H1 (cell line): ENCODE measurements at regions not wholly inside any gene's neighbourhood (a gene's known extent, or its start where the extent isn't known, plus 50 kb on each side); places are given as distances from the start of the nearest gene placed in this dataset.
A peak's percentile ranks its signal among the peaks of the same experiment; 100 is the strongest.

Experiments
- CTCF ChIA-PET: fragments of 300-600 bp; sonication (Branson Sonifier 250); formaldehyde crosslinking; loops from one replicate; lab custom pipeline; 2021; ENCODE audit not compliant: partially characterized antibody; lab: Charles Lee
- POLR2A ChIA-PET: fragments of 300-600 bp; sonication (Branson Sonifier 250); formaldehyde crosslinking; loops from one replicate; lab custom pipeline; 2021; ENCODE audit warnings: inconsistent platforms; ENCODE audit not compliant: partially characterized antibody; lab: Charles Lee
- DNase-seq, 2 experiments: peaks; one replicate each; pipeline versions ENCODE4 v3.0.0 to v3.0.0-alpha.2; 2010 to 2022; ENCODE audit warnings: low spot score in 2 of 2, low read depth in 1 of 2, mixed read lengths in 1 of 2
- FAIRE-seq: peaks from 2 replicates; lab custom pipeline; 2011; peaks lifted over from hg19 to GRCh38; lab: Jason Lieb, UNC
- H2AFZ ChIP-seq: 2 replicates; pipeline ENCODE4 v1.8.1; 2012; ENCODE audit warnings: low read length, inconsistent platforms
- H2AK5ac ChIP-seq: 2 replicates; pipeline ENCODE4 v1.6.1; 2013; ENCODE audit warnings: low read depth, low read length
- H2BK120ac ChIP-seq: replicated peaks from 2 replicates; pipeline ENCODE3; 2013; ENCODE audit warnings: low read depth, low read length, inconsistent platforms
- H2BK12ac ChIP-seq: 2 replicates; pipeline ENCODE4 v1.6.1; 2013; ENCODE audit warnings: low read depth, low read length
- H2BK15ac ChIP-seq: 2 replicates; pipeline ENCODE4 v1.6.1; 2013; ENCODE audit warnings: low read length
- H2BK20ac ChIP-seq: 2 replicates; pipeline ENCODE4 v1.6.1; 2013; ENCODE audit warnings: low read length
- H2BK5ac ChIP-seq: 2 replicates; pipeline ENCODE4 v1.6.1; 2013; ENCODE audit warnings: low read depth, low read length
- H3K14ac ChIP-seq: 2 replicates; pipeline ENCODE4 v1.6.1; 2013; ENCODE audit warnings: inconsistent platforms; ENCODE audit not compliant: insufficient read length
- H3K18ac ChIP-seq: 2 replicates; pipeline ENCODE4 v1.6.1; 2013; ENCODE audit warnings: low read length; ENCODE audit errors: extremely low read depth
- H3K23ac ChIP-seq: 2 replicates; pipeline ENCODE4 v1.6.1; 2013; ENCODE audit warnings: inconsistent platforms; ENCODE audit not compliant: insufficient read length
- H3K23me2 ChIP-seq: 2 replicates; pipeline ENCODE4 v1.6.1; 2013; ENCODE audit warnings: low read depth, low read length
- H3K27ac ChIP-seq: 2 replicates; pipeline ENCODE4 v1.6.1; 2011; ENCODE audit warnings: low read depth, low read length, inconsistent platforms
- H3K27me3 ChIP-seq, 4 experiments: replicated peaks in 1 of 4; 1 replicate in 1 of 4; 2 replicates in 3 of 4; pipeline versions ENCODE4 v1.6.1 to v1.8.1; 2011 to 2013; ENCODE audit warnings: low read length in 3 of 4, mild to moderate bottlenecking in 3 of 4, inconsistent platforms in 2 of 4, mixed read lengths in 2 of 4, moderate library complexity in 1 of 4; ENCODE audit not compliant: control insufficient read depth in 3 of 4, insufficient read depth in 3 of 4; ENCODE audit errors: extremely low read depth in 1 of 4
- H3K36me3 ChIP-seq, 4 experiments: 2 replicates each; pipeline versions ENCODE4 v1.6.1 to v1.8.1; 2011 to 2013; ENCODE audit warnings: mild to moderate bottlenecking in 4 of 4, low read length in 3 of 4, moderate library complexity in 2 of 4, control low read depth in 1 of 4, inconsistent platforms in 1 of 4; ENCODE audit not compliant: insufficient read depth in 4 of 4, control insufficient read depth in 2 of 4
- H3K4ac ChIP-seq: replicated peaks from 2 replicates; pipeline ENCODE3; 2013; ENCODE audit warnings: low read length, low read depth, mixed read lengths, inconsistent platforms; ENCODE audit not compliant: insufficient read length
- H3K4me1 ChIP-seq, 4 experiments: replicated peaks in 1 of 4; 1 replicate in 1 of 4; 2 replicates in 3 of 4; pipeline versions ENCODE4 v1.6.1 to v1.8.1; 2011 to 2013; ENCODE audit warnings: low read length in 3 of 4, inconsistent platforms in 2 of 4, mixed read lengths in 1 of 4; ENCODE audit not compliant: insufficient read depth in 4 of 4, control insufficient read depth in 3 of 4
- H3K4me2 ChIP-seq, 2 experiments: 2 replicates each; pipeline versions ENCODE4 v1.6.1 to v1.8.1; 2011 to 2013; ENCODE audit warnings: low read depth in 2 of 2, low read length in 2 of 2, control low read depth in 1 of 2, inconsistent platforms in 1 of 2, mild to moderate bottlenecking in 1 of 2; ENCODE audit not compliant: insufficient read depth in 1 of 2
- H3K4me3 ChIP-seq, 4 experiments: fragments of 200-600, 300-600 bp in 1 of 4; sonication (generic), shearing (Covaris generic), sonication (Bioruptor Twin) in 1 of 4; 2 replicates each; pipeline versions ENCODE4 v1.5.1 to v1.8.1; 2011 to 2016; ENCODE audit warnings: low read length in 4 of 4, low read depth in 3 of 4, control low read depth in 2 of 4, inconsistent platforms in 2 of 4, mild to moderate bottlenecking in 2 of 4, mixed read lengths in 1 of 4, moderate library complexity in 1 of 4; ENCODE audit not compliant: insufficient read depth in 2 of 4; ENCODE audit errors: extremely low read depth in 1 of 4
- H3K56ac ChIP-seq: replicated peaks from 2 replicates; pipeline ENCODE3; 2013; ENCODE audit warnings: low read depth, mild to moderate bottlenecking, mixed read lengths, low read length, inconsistent platforms; ENCODE audit not compliant: insufficient read length
- H3K79me1 ChIP-seq: 2 replicates; pipeline ENCODE4 v1.6.1; 2013; ENCODE audit warnings: low read depth, low read length, control low read depth
- H3K79me2 ChIP-seq, 2 experiments: 2 replicates each; pipeline versions ENCODE4 v1.6.1 to v1.8.1; 2012 to 2013; ENCODE audit warnings: low read length in 2 of 2, mild to moderate bottlenecking in 2 of 2, inconsistent platforms in 1 of 2; ENCODE audit not compliant: insufficient read depth in 2 of 2, control insufficient read depth in 1 of 2
- H3K9ac ChIP-seq, 4 experiments: replicated peaks in 1 of 4; 1 replicate in 1 of 4; 2 replicates in 3 of 4; pipeline versions ENCODE4 v1.6.1 to v1.8.1; 2011 to 2013; ENCODE audit warnings: low read depth in 3 of 4, low read length in 3 of 4, control low read depth in 2 of 4, mild to moderate bottlenecking in 2 of 4, moderate library complexity in 2 of 4, inconsistent platforms in 1 of 4; ENCODE audit errors: extremely low read depth in 1 of 4
- H3K9me3 ChIP-seq, 2 experiments: 2 replicates each; pipeline versions ENCODE4 v1.6.1 to v1.8.1; 2012 to 2013; ENCODE audit warnings: mild to moderate bottlenecking in 2 of 2, moderate library complexity in 2 of 2, control low read depth in 1 of 2, inconsistent platforms in 1 of 2, low read depth in 1 of 2, low read length in 1 of 2, mixed read lengths in 1 of 2; ENCODE audit not compliant: insufficient read depth in 2 of 2
- H4K20me1 ChIP-seq, 2 experiments: replicated peaks in 1 of 2; 2 replicates each; pipeline versions ENCODE3 to v1.8.1; 2011 to 2013; ENCODE audit warnings: inconsistent platforms in 2 of 2, low read length in 2 of 2, mild to moderate bottlenecking in 1 of 2; ENCODE audit not compliant: insufficient read depth in 2 of 2, control insufficient read depth in 1 of 2
- H4K5ac ChIP-seq: 2 replicates; pipeline ENCODE4 v1.6.1; 2013; ENCODE audit warnings: low read length, low read depth, mixed read lengths, inconsistent platforms; ENCODE audit not compliant: insufficient read length
- H4K8ac ChIP-seq: 2 replicates; pipeline ENCODE4 v1.8.0; 2013; ENCODE audit warnings: mild to moderate bottlenecking, moderate library complexity, low read length, inconsistent platforms; ENCODE audit not compliant: insufficient read depth; ENCODE audit errors: extremely low read depth
- H4K91ac ChIP-seq: replicated peaks from 2 replicates; pipeline ENCODE3; 2013; ENCODE audit warnings: low read length, mixed read lengths, inconsistent platforms; ENCODE audit not compliant: insufficient read length
- BACH1 ChIP-seq: IDR thresholded peaks from 2 replicates; pipeline ENCODE4 v1.6.1; 2012; ENCODE audit warnings: low read length, improper control_type of control experiment
- CBX5 ChIP-seq: fragments of 300-800, 300-1000 bp; sonication (generic); IDR thresholded peaks from 2 replicates; pipeline ENCODE4 v1.7.1; 2016; ENCODE audit warnings: antibody characterized with exemption, low read length, low read depth
- CHD1 ChIP-seq: IDR thresholded peaks from 2 replicates; pipeline ENCODE4 v1.6.1; 2012; ENCODE audit warnings: low read depth, low read length, improper control_type of control experiment
- CTCF ChIP-seq, 3 experiments: IDR thresholded peaks; 1 replicate in 2 of 3; 2 replicates in 1 of 3; pipeline versions ENCODE4 v1.5.1 to v1.6.1; 2011; ENCODE audit warnings: low read length in 3 of 3, mild to moderate bottlenecking in 3 of 3, inconsistent platforms in 2 of 3, low read depth in 1 of 3, moderate library complexity in 1 of 3; ENCODE audit not compliant: insufficient read depth in 1 of 3; ENCODE audit errors: control extremely low read depth in 1 of 3
- E2F6 ChIP-seq: IDR thresholded peaks from 2 replicates; pipeline ENCODE4 v1.6.1; 2012; ENCODE audit warnings: inconsistent platforms
- GTF2F1 ChIP-seq: IDR thresholded peaks from 2 replicates; pipeline ENCODE4 v1.6.1; 2012; ENCODE audit warnings: low read depth, low read length, improper control_type of control experiment, borderline replicate concordance
- KDM1A ChIP-seq: fragments of 200-600, 300-600 bp; sonication (generic); IDR thresholded peaks from 2 replicates; pipeline ENCODE4 v1.7.1; 2016; ENCODE audit warnings: mild to moderate bottlenecking, low read length, borderline replicate concordance
- POU5F1 ChIP-seq: IDR thresholded peaks from 2 replicates; pipeline ENCODE4 v1.6.1; 2011; ENCODE audit warnings: low read depth, mild to moderate bottlenecking, low read length, moderate library complexity
- RAD21 ChIP-seq, 2 experiments: IDR thresholded peaks in 1 of 2; conservative IDR thresholded peaks in 1 of 2; 2 replicates each; pipeline ENCODE4 v1.6.1; 2011; ENCODE audit warnings: low read depth in 2 of 2, low read length in 2 of 2, improper control_type of control experiment in 1 of 2, inconsistent platforms in 1 of 2, mild to moderate bottlenecking in 1 of 2, moderate library complexity in 1 of 2
- SAP30 ChIP-seq: fragments of 300-600 bp; sonication (generic); IDR thresholded peaks from 2 replicates; pipeline ENCODE4 v1.7.1; 2012; ENCODE audit warnings: low read length, moderate library complexity, mild to moderate bottlenecking, inconsistent platforms; ENCODE audit not compliant: insufficient read depth, insufficient replicate concordance
- YY1 ChIP-seq: IDR thresholded peaks from 2 replicates; pipeline ENCODE4 v1.6.1; 2011; ENCODE audit warnings: low read depth, mild to moderate bottlenecking, low read length
- WGBS, 2 experiments: shearing (Covaris generic) in 1 of 2; methylation state at CpG; one replicate each; pipeline versions ENCODE4 v1.1.6 to v1.1.7; 2013 to 2015; ENCODE audit warnings: low lambda C conversion rate in 2 of 2, mixed read lengths in 2 of 2, inconsistent platforms in 1 of 2, low coverage in 1 of 2, missing lambda C conversion rate in 1 of 2; ENCODE audit not compliant: insufficient replicate concordance in 2 of 2, insufficient coverage in 1 of 2, insufficient read length in 1 of 2; ENCODE audit errors: extremely low coverage in 1 of 2, missing lambda C conversion rate in 1 of 2; 5-methylcytosine and 5-hydroxymethylcytosine counted together

- no peaks in the 10 kb centered on the region for H3K4me1 ChIP-seq
- H2BK15ac ChIP-seq, result no peak overlapping the region
- 80% methylated on average over 8 of the region's 10 CpGs; no CpG with 5 or more reads in 1 of the 2 experiments for WGBS, 2 experiments
- no peak overlapping the region for H3K4ac ChIP-seq
- H2BK120ac ChIP-seq, result no peak overlapping the region
- no peaks in the 10 kb centered on the region for H3K79me2 ChIP-seq
- no peak overlapping the region for H4K5ac ChIP-seq
- H2BK12ac ChIP-seq, result no peak overlapping the region
- no peak overlapping the region for H2AFZ ChIP-seq
- no peak overlapping the region for H4K91ac ChIP-seq
- no peaks in the 10 kb centered on the region for H4K20me1 ChIP-seq
- no peak overlapping the region for H2BK20ac ChIP-seq
- no peak overlapping the region for H3K56ac ChIP-seq
- no peaks in the 10 kb centered on the region for H3K36me3 ChIP-seq
- H3K14ac ChIP-seq, result no peak overlapping the region
- H3K27me3 ChIP-seq, result peaks cover 0 to 1% (median 0%) of the 10 kb centered on the region in 4 experiments; a peak in 1 of 7 replicates
- H2BK5ac ChIP-seq, result no peak overlapping the region
- FAIRE-seq (no peak), DNase-seq (no peak)
- H3K27ac ChIP-seq, result no peak overlapping the region
- no peak overlapping the region for H3K4me2 ChIP-seq
- H4K8ac ChIP-seq, result no peak overlapping the region
- H3K79me1 ChIP-seq, result no peaks in the 10 kb centered on the region
- no peaks in the 10 kb centered on the region for H3K9me3 ChIP-seq
- no peaks in the 10 kb centered on the region for H3K23me2 ChIP-seq
- H2AK5ac ChIP-seq, result no peak overlapping the region
- no peak overlapping the region; a peak in 1 of 7 replicates for H3K9ac ChIP-seq
- H3K23ac ChIP-seq, result no peak overlapping the region
- no peak overlapping the region for H3K4me3 ChIP-seq
- no peak overlapping the region for H3K18ac ChIP-seq
- CTCF ChIA-PET, result interaction anchor here (0.6 to 3.8 kb wide), 10 partner anchors 9 to 294 kb away, joined by 3 to 16 read pairs (median 4); no protein-coding TSS in a partner anchor
- POLR2A ChIA-PET, result no interaction called here
- TF ChIP-seq CBX5, result no peak
- peak; percentile 49 to 52 (median 52) for TF ChIP-seq CTCF (IDR thresholded peaks at IDR 0.05; ENCODE audit: control extremely low read depth in 1 of 3, insufficient read depth in 1 of 3, low read depth in 1 of 3, low read length in 3 of 3)
- TF ChIP-seq YY1, result no peak
- TF ChIP-seq BACH1, result no peak
- TF ChIP-seq KDM1A, result no peak
- TF ChIP-seq SAP30, result no peak
- TF ChIP-seq CHD1, result no peak
- peak; percentile 48 to 56 for TF ChIP-seq RAD21 (IDR thresholded peaks at IDR 0.05 in 1 of 2, conservative IDR thresholded peaks at IDR 0.05 in 1 of 2; ENCODE audit: low read depth in 2 of 2, low read length in 2 of 2)
- TF ChIP-seq POU5F1, result no peak
- TF ChIP-seq E2F6, result peak; percentile 41; the same call in 1 of the 2 replicates
- no peak for TF ChIP-seq GTF2F1
These were observed 60.0 kb upstream of the NUP50 start for GRCh38 chr22:45103756-45104155.
